ENCODE measurements at regions not wholly inside any gene's neighbourhood (a gene's known extent, or its start where the extent isn't known, plus 50 kb on each side); places are given as distances from the start of the nearest gene placed in this dataset.

DNA sequence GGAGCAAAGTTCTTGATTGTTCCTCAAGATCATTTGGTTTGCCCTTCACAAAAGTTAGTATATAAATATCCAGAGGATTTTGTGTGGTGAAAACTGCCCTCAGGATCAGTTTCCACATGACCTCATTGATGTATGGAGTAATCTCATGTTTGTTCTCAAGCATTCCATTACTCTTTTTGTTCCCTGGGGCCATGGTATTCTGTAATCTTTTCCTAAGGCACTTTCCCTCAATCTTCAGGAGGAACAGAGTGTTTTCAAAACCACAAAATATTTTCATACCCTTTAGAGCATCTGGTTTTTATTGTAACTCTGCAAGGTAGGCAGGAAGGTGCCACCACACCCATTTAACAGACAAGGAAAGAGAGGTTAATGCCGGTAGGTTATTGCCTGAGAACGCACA, 99.6 kb downstream of the FAM181B start:
- H3K27me3 ChIP-seq (ENCODE audit: insufficient read depth, low read length), result no peaks in the 10 kb centered on the region
- Mint-ChIP-seq H3K9me3 (peaks cover 0 to 4% (median 0%) of the 10 kb centered on the region in 8 donors), H3K36me3 (no peaks in the 10 kb centered on the region), H3K4me1 (no peaks in the 10 kb centered on the region), H3K4me3 (no peak overlapping the region), H3K27me3 (peaks cover 0 to 8% of the 10 kb centered on the region in 2 donors), H3K27ac (no peak overlapping the region)
- no peak for DNase-seq
- ChIA-PET POLR2A (ENCODE audit: partially characterized antibody) (no interaction called here), CTCF (ENCODE audit: partially characterized antibody) (no interaction called here)
- H3K4me3 ChIP-seq (ENCODE audit: low read length in 2 of 2), result no peak overlapping the region
- H3K36me3 ChIP-seq (ENCODE audit: insufficient read depth, low read length), result no peaks in the 10 kb centered on the region
- intact Hi-C loops (cut with micrococcal nuclease), result no loop called here
- no peaks in the 10 kb centered on the region for H3K9me3 ChIP-seq (ENCODE audit: control insufficient read depth in 1 of 2, low read length in 2 of 2)
- no peaks in the 10 kb centered on the region for H3K4me1 ChIP-seq (ENCODE audit: insufficient read depth, low read length)
- no peak overlapping the region for H3K27ac ChIP-seq (ENCODE audit: low read depth, low read length)

DNA sequence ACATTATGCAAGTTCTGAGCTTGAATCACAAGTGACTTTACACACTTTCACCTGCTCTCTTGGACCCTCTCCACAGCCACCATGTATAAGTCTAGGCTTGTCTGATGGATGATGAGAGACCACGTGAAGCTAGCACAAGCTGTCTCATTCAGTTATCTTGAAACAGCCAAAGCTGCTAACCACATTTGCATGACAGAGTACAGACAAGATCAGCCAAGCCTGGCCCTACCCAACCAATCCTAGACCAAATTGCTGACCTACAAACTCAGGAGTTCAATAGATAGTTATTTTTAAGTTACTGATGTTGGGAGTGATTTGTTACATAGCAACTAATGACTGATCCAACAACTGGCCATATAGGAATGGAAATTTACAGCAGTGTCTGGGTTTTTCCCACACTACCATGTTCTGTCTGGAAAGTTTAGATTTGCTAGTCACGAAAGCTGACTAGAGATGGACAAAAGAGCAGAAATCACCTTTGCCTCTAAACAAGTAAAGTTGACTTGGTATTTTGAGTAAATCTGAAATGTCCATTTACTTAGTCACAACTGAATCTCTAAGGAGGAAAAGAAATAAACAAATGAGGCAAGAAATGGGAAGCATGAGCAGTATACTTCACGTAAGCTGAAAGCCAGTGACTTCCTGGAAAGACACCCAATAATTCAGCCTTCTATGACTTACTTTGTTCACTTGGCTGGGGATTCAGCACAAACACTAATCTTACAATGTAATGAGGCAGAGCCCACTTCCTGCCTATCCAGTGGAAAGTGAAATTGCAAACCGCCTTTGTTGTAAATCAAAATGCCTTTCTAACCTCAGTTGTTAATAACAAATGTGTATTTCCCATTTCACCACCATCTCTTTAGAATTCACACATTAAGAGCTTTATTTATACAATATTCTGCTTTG, 101.7 kb downstream of the FAM181B start:
- CTCF ChIA-PET (ENCODE audit: partially characterized antibody), result no interaction called here
- no peaks in the 10 kb centered on the region for H3K36me3 Mint-ChIP-seq

DNA sequence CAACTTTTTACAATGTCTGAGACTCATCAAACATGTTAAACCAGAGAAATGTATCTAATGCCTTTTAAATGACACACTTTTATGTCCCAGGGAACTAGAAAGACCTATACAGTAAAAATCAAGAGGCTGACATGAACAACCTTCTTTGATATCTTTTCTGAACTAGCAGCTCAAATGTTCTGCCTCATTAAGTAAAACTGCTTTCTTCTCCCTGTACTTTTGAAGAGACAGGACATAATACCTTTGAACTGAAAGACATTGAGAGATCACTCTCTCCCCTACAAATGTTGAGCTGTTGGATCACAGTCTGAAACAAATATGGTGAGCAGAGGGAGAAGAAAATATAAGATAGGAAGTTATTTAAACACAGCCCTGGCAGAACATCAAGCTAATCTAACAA, 123.0 kb downstream of the FAM181B start:
- Histone ChIP-seq H3K4me3 (ENCODE audit: low read length in 2 of 2) (no peak overlapping the region), H3K27me3 (ENCODE audit: insufficient read depth, low read length) (no peaks in the 10 kb centered on the region), H3K4me1 (ENCODE audit: insufficient read depth, low read length) (no peaks in the 10 kb centered on the region), H3K9me3 (ENCODE audit: control insufficient read depth in 1 of 2, low read length in 2 of 2) (no peaks in the 10 kb centered on the region), H3K27ac (ENCODE audit: low read depth, low read length) (no peak overlapping the region), H3K36me3 (ENCODE audit: insufficient read depth, low read length) (no peaks in the 10 kb centered on the region)
- H3K36me3 Mint-ChIP-seq, result no peaks in the 10 kb centered on the region
- no peaks in the 10 kb centered on the region for H3K4me1 Mint-ChIP-seq
- intact Hi-C loops (cut with micrococcal nuclease), result no loop called here
- ChIA-PET CTCF (ENCODE audit: partially characterized antibody) (no interaction called here), POLR2A (ENCODE audit: partially characterized antibody) (no interaction called here)
- H3K9me3 Mint-ChIP-seq, result peaks cover 0 to 3% (median 0%) of the 10 kb centered on the region in 8 donors
- H3K4me3 Mint-ChIP-seq, result no peak overlapping the region
- no peak overlapping the region for H3K27ac Mint-ChIP-seq
- DNase-seq, result no peak
- H3K27me3 Mint-ChIP-seq, result peaks cover 0 to 5% of the 10 kb centered on the region in 2 donors

More for the DNA sequence above, 101.7 kb downstream of the FAM181B start:
- intact Hi-C loops (cut with micrococcal nuclease), result no loop called here
- H3K4me3 Mint-ChIP-seq, result no peak overlapping the region
- H3K27ac Mint-ChIP-seq, result no peak overlapping the region
- H3K36me3 ChIP-seq (ENCODE audit: insufficient read depth, low read length), result no peaks in the 10 kb centered on the region
- H3K9me3 Mint-ChIP-seq, result peaks cover 0 to 11% (median 2%) of the 10 kb centered on the region in 8 donors
- H3K4me3 ChIP-seq (ENCODE audit: low read length in 2 of 2), result no peak overlapping the region
- no peaks in the 10 kb centered on the region for H3K4me1 Mint-ChIP-seq
- H3K27ac ChIP-seq (ENCODE audit: low read depth, low read length), result no peak overlapping the region
- H3K9me3 ChIP-seq (ENCODE audit: control insufficient read depth in 1 of 2, low read length in 2 of 2), result no peaks in the 10 kb centered on the region
- DNase-seq, result no peak
- no peaks in the 10 kb centered on the region for H3K27me3 ChIP-seq (ENCODE audit: insufficient read depth, low read length)
- H3K4me1 ChIP-seq (ENCODE audit: insufficient read depth, low read length), result no peaks in the 10 kb centered on the region
- POLR2A ChIA-PET (ENCODE audit: partially characterized antibody), result no interaction called here
- peaks cover 0 to 6% of the 10 kb centered on the region in 2 donors for H3K27me3 Mint-ChIP-seq

DNA sequence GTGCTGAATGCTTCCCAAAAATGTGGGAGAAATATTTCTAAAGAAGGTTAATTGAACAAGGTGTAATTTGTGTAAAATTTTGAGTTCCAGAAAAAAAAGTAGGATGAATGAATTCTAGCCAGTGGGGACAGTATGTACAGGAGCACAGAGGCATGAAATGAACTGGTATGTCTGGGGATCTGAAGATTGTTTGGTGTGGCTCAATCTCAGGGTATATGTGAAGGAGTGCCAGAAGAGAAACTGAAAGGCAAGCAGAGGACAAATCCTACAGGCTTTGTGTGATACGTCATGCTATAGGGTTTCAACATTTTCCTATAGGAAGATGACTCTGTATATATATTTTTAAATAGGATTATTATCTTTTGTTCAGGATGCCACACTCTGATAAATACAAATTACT, 126.9 kb downstream of the FAM181B start:
- DNase-seq, result no peak
- intact Hi-C loops (cut with micrococcal nuclease), result no loop called here
- Histone ChIP-seq H3K9me3 (ENCODE audit: control insufficient read depth in 1 of 2, low read length in 2 of 2) (no peaks in the 10 kb centered on the region), H3K27me3 (ENCODE audit: insufficient read depth, low read length) (no peaks in the 10 kb centered on the region), H3K4me1 (ENCODE audit: insufficient read depth, low read length) (no peaks in the 10 kb centered on the region), H3K4me3 (ENCODE audit: low read length in 2 of 2) (no peak overlapping the region), H3K36me3 (ENCODE audit: insufficient read depth, low read length) (no peaks in the 10 kb centered on the region), H3K27ac (ENCODE audit: low read depth, low read length) (no peak overlapping the region)
- ChIA-PET CTCF (ENCODE audit: partially characterized antibody) (no interaction called here), POLR2A (ENCODE audit: partially characterized antibody) (no interaction called here)
- H3K9me3 Mint-ChIP-seq, result peaks cover 0 to 6% (median 0%) of the 10 kb centered on the region in 8 donors
- H3K27ac Mint-ChIP-seq, result no peak overlapping the region
- H3K27me3 Mint-ChIP-seq, result peaks cover 0 to 6% of the 10 kb centered on the region in 2 donors
- no peaks in the 10 kb centered on the region for H3K36me3 Mint-ChIP-seq
- no peak overlapping the region for H3K4me3 Mint-ChIP-seq
- H3K4me1 Mint-ChIP-seq, result no peaks in the 10 kb centered on the region

DNA sequence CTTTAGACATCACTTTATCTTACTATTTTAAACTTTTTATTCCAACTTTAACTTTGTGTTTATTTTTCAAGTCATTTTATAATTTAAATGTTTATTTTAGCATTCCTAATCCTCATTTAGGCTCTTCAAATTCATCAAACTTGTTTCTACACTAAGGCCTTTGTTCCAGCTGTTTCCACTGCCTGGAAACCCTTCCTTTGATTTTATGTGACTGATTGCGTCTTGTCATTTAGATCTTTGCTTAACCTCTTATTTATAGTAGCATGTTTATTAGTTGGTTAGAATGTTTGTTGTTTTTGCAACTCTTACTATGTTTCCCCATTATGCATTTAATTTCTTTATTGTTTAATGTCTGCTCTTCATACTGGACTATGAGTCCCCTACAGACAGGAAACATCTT, 132.0 kb downstream of the FAM181B start:
- no peak for DNase-seq
- H3K9me3 Mint-ChIP-seq, result peaks cover 0 to 6% (median 0%) of the 10 kb centered on the region in 8 donors
- no peak overlapping the region for H3K27ac ChIP-seq (ENCODE audit: low read depth, low read length)
- ChIA-PET POLR2A (ENCODE audit: partially characterized antibody) (no interaction called here), CTCF (ENCODE audit: partially characterized antibody) (no interaction called here)
- no peak overlapping the region for H3K4me3 Mint-ChIP-seq
- H3K9me3 ChIP-seq (ENCODE audit: control insufficient read depth in 1 of 2, low read length in 2 of 2), result no peaks in the 10 kb centered on the region
- H3K36me3 ChIP-seq (ENCODE audit: insufficient read depth, low read length), result no peaks in the 10 kb centered on the region
- no peaks in the 10 kb centered on the region for H3K4me1 Mint-ChIP-seq
- no peaks in the 10 kb centered on the region for H3K4me1 ChIP-seq (ENCODE audit: insufficient read depth, low read length)
- peaks cover 0 to 2% of the 10 kb centered on the region in 2 donors for H3K27me3 Mint-ChIP-seq
- no peak overlapping the region for H3K4me3 ChIP-seq (ENCODE audit: low read length in 2 of 2)
- H3K36me3 Mint-ChIP-seq, result no peaks in the 10 kb centered on the region
- intact Hi-C loops (cut with micrococcal nuclease), result no loop called here
- H3K27ac Mint-ChIP-seq, result no peak overlapping the region
- no peaks in the 10 kb centered on the region for H3K27me3 ChIP-seq (ENCODE audit: insufficient read depth, low read length)

DNA sequence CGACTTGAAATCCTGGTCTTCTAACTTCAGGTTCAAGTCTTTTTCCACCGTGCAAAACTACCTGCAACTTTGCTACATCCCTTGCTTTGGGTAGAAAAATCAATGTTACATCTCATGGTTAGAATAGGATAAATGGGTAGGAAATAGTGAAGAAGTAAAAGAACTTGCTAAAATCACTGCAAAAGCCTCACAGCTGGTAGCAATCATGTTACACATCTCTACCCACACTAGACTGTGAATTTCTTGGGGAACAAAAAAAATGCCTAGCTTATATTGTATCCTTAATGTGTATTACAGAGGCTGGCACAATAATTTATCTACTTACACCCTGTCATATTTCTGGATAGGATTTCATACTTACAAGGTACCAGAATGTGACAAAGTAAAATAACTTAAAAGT, 133.8 kb downstream of the FAM181B start:
- CTCF ChIA-PET (ENCODE audit: partially characterized antibody), result no interaction called here
- intact Hi-C loops (cut with micrococcal nuclease), result no loop called here
- POLR2A ChIA-PET (ENCODE audit: partially characterized antibody), result no interaction called here

DNA sequence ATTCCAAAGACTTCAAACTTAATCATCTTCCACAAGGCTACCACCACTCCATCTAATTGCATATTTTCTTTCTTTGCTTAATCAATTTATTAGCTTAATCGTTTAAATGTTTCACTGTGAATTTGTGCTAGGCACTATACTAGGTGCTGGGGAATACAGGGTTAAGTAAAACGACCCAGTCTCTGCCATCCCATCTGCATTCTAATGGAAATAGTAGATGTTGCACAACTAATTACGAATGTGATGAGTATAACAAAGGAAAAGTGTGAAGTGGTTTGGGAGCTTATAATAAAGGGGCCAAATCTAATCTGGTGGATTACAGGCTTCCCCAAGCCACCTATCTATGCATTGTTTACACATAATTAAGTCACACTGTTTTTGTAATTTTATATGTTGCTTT, 147.1 kb downstream of the FAM181B start:
- H3K4me1 ChIP-seq (ENCODE audit: insufficient read depth, low read length), result no peaks in the 10 kb centered on the region
- Mint-ChIP-seq H3K27ac (no peak overlapping the region), H3K4me1 (no peaks in the 10 kb centered on the region), H3K36me3 (no peaks in the 10 kb centered on the region), H3K9me3 (peaks cover 0 to 7% (median 2%) of the 10 kb centered on the region in 8 donors), H3K4me3 (no peak overlapping the region), H3K27me3 (no peaks in the 10 kb centered on the region)
- POLR2A ChIA-PET (ENCODE audit: partially characterized antibody), result no interaction called here
- no peak for DNase-seq
- no peak overlapping the region for H3K27ac ChIP-seq (ENCODE audit: low read depth, low read length)
- CTCF ChIA-PET (ENCODE audit: partially characterized antibody), result no interaction called here
- H3K4me3 ChIP-seq (ENCODE audit: low read length in 2 of 2), result no peak overlapping the region
- no peaks in the 10 kb centered on the region for H3K27me3 ChIP-seq (ENCODE audit: insufficient read depth, low read length)
- intact Hi-C loops (cut with micrococcal nuclease), result no loop called here
- no peaks in the 10 kb centered on the region for H3K36me3 ChIP-seq (ENCODE audit: insufficient read depth, low read length)
- H3K9me3 ChIP-seq (ENCODE audit: control insufficient read depth in 1 of 2, low read length in 2 of 2), result no peaks in the 10 kb centered on the region

More for the DNA sequence above, 133.8 kb downstream of the FAM181B start:
- Histone ChIP-seq H3K36me3 (ENCODE audit: insufficient read depth, low read length) (no peaks in the 10 kb centered on the region), H3K4me1 (ENCODE audit: insufficient read depth, low read length) (no peaks in the 10 kb centered on the region), H3K9me3 (ENCODE audit: control insufficient read depth in 1 of 2, low read length in 2 of 2) (no peaks in the 10 kb centered on the region), H3K27me3 (ENCODE audit: insufficient read depth, low read length) (no peaks in the 10 kb centered on the region), H3K4me3 (ENCODE audit: low read length in 2 of 2) (no peak overlapping the region), H3K27ac (ENCODE audit: low read depth, low read length) (no peak overlapping the region)
- no peak for DNase-seq
- H3K4me3 Mint-ChIP-seq, result no peak overlapping the region
- no peaks in the 10 kb centered on the region for H3K36me3 Mint-ChIP-seq
- H3K27ac Mint-ChIP-seq, result no peak overlapping the region
- H3K4me1 Mint-ChIP-seq, result no peaks in the 10 kb centered on the region
- peaks cover 0 to 2% of the 10 kb centered on the region in 2 donors for H3K27me3 Mint-ChIP-seq
- H3K9me3 Mint-ChIP-seq, result peaks cover 0 to 6% (median 0%) of the 10 kb centered on the region in 8 donors

Measured in CD4-positive, alpha-beta memory T cell (primary cell).